Activated naive CD8-positive, alpha-beta T cell treated with anti-CD3 and anti-CD28 coated beads, Interleukin-2, amount 10 ng/mL, durations not matched to agents 7 days and 5 days (primary cell): ENCODE measurements at regions not wholly inside any gene's neighbourhood (a gene's known extent, or its start where the extent isn't known, plus 50 kb on each side); places are given as distances from the start of the nearest gene placed in this dataset.

Source experiments
- ATAC-seq: fragments of 150-1000 bp; cut with Tn5 transposase; one replicate; pipeline ENCODE4 v1.10.0; 2021; ENCODE audit warnings: low read depth, moderate library complexity
- POLR2A ChIA-PET: fragments of 350-600 bp; sonication (Branson Sonifier 250); formaldehyde crosslinking; loops from one replicate; lab custom pipeline; 2021; ENCODE audit warnings: antibody characterized with exemption; lab: Charles Lee
- DNase-seq: peaks from one replicate; pipeline ENCODE4 v3.0.0; 2021
- H3K27ac Mint-ChIP-seq: one replicate; pipeline ENCODE4 v1.8.0; 2022; ENCODE audit warnings: mild to moderate bottlenecking, mixed read lengths
- H3K27me3 Mint-ChIP-seq: one replicate; pipeline ENCODE4 v1.8.0; 2022; ENCODE audit warnings: mild to moderate bottlenecking, moderate library complexity, mixed read lengths
- H3K36me3 Mint-ChIP-seq: one replicate; pipeline ENCODE4 v1.8.0; 2021; ENCODE audit warnings: mild to moderate bottlenecking, mixed read lengths
- H3K4me1 Mint-ChIP-seq: one replicate; pipeline ENCODE4 v1.8.0; 2021; ENCODE audit warnings: mixed read lengths
- H3K4me3 Mint-ChIP-seq: one replicate; pipeline ENCODE4 v1.8.0; 2022; ENCODE audit warnings: mild to moderate bottlenecking, moderate library complexity, mixed read lengths
- H3K9me3 Mint-ChIP-seq: one replicate; pipeline ENCODE4 v1.8.0; 2021; ENCODE audit warnings: mixed read lengths

GRCh38 chr1:90650401-90650800 is 66.7 kb downstream of the BARHL2 start:
- no peak overlapping the region for H3K27ac Mint-ChIP-seq
- peaks cover 3% of the 10 kb centered on the region for H3K27me3 Mint-ChIP-seq
- DNase-seq, result no peak
- POLR2A ChIA-PET, result no interaction called here
- H3K36me3 Mint-ChIP-seq, result no peaks in the 10 kb centered on the region
- ATAC-seq, result no peak
- no peaks in the 10 kb centered on the region for H3K4me1 Mint-ChIP-seq
- H3K4me3 Mint-ChIP-seq, result no peak overlapping the region
- H3K9me3 Mint-ChIP-seq, result peaks cover 4% of the 10 kb centered on the region

- H3K36me3 Mint-ChIP-seq, result no peaks in the 10 kb centered on the region
- no peaks in the 10 kb centered on the region for H3K9me3 Mint-ChIP-seq
- POLR2A ChIA-PET, result no interaction called here
- no peak overlapping the region for H3K27ac Mint-ChIP-seq
- no peak for DNase-seq
- no peak for ATAC-seq
- no peak overlapping the region for H3K4me3 Mint-ChIP-seq
- peaks cover 3% of the 10 kb centered on the region for H3K27me3 Mint-ChIP-seq
- H3K4me1 Mint-ChIP-seq, result no peaks in the 10 kb centered on the region
Observed at GRCh38 chr1:90640325-90640724, 76.8 kb downstream of the BARHL2 start.

- H3K4me3 Mint-ChIP-seq, result no peak overlapping the region
- ATAC-seq, result no peak
- H3K4me1 Mint-ChIP-seq, result no peaks in the 10 kb centered on the region
- no peaks in the 10 kb centered on the region for H3K27me3 Mint-ChIP-seq
- no peaks in the 10 kb centered on the region for H3K36me3 Mint-ChIP-seq
- POLR2A ChIA-PET, result no interaction called here
- H3K27ac Mint-ChIP-seq, result no peak overlapping the region
- H3K9me3 Mint-ChIP-seq, result peaks cover 2% of the 10 kb centered on the region
- no peak for DNase-seq
Observed at GRCh38 chr1:90622666-90623065, 94.4 kb downstream of the BARHL2 start.

GRCh38 chr1:90621986-90622385 is 95.1 kb downstream of the BARHL2 start:
- ATAC-seq (no peak), DNase-seq (no peak)
- Mint-ChIP-seq H3K36me3 (no peaks in the 10 kb centered on the region), H3K4me1 (no peaks in the 10 kb centered on the region), H3K27me3 (no peaks in the 10 kb centered on the region), H3K9me3 (peaks cover 2% of the 10 kb centered on the region), H3K27ac (no peak overlapping the region), H3K4me3 (no peak overlapping the region)
- POLR2A ChIA-PET, result no interaction called here

GRCh38 chr1:90616395-90616794 is 100.7 kb downstream of the BARHL2 start:
- Mint-ChIP-seq H3K4me3 (no peak overlapping the region), H3K4me1 (no peaks in the 10 kb centered on the region), H3K27me3 (peaks cover 3% of the 10 kb centered on the region), H3K9me3 (peaks cover 2% of the 10 kb centered on the region), H3K36me3 (no peaks in the 10 kb centered on the region), H3K27ac (no peak overlapping the region)
- POLR2A ChIA-PET, result no interaction called here
- no peak for ATAC-seq
- no peak for DNase-seq

GRCh38 chr1:90614872-90615271 is 102.2 kb downstream of the BARHL2 start:
- POLR2A ChIA-PET, result no interaction called here
- peaks cover 2% of the 10 kb centered on the region for H3K9me3 Mint-ChIP-seq
- H3K36me3 Mint-ChIP-seq, result no peaks in the 10 kb centered on the region
- DNase-seq, result no peak
- no peaks in the 10 kb centered on the region for H3K4me1 Mint-ChIP-seq
- H3K27me3 Mint-ChIP-seq, result peaks cover 3% of the 10 kb centered on the region
- no peak overlapping the region for H3K27ac Mint-ChIP-seq
- no peak for ATAC-seq
- no peak overlapping the region for H3K4me3 Mint-ChIP-seq

- Mint-ChIP-seq H3K27me3 (peaks cover 3% of the 10 kb centered on the region), H3K9me3 (no peaks in the 10 kb centered on the region), H3K4me1 (no peaks in the 10 kb centered on the region), H3K27ac (no peak overlapping the region), H3K4me3 (no peak overlapping the region), H3K36me3 (no peaks in the 10 kb centered on the region)
- DNase-seq (no peak), ATAC-seq (no peak)
- POLR2A ChIA-PET, result no interaction called here
Observed at GRCh38 chr1:90613371-90613770, 103.7 kb downstream of the BARHL2 start.

- no peaks in the 10 kb centered on the region for H3K9me3 Mint-ChIP-seq
- POLR2A ChIA-PET, result no interaction called here
- no peaks in the 10 kb centered on the region for H3K36me3 Mint-ChIP-seq
- no peak overlapping the region for H3K27ac Mint-ChIP-seq
- no peaks in the 10 kb centered on the region for H3K4me1 Mint-ChIP-seq
- ATAC-seq (no peak), DNase-seq (no peak)
- peaks cover 3% of the 10 kb centered on the region for H3K27me3 Mint-ChIP-seq
- no peak overlapping the region for H3K4me3 Mint-ChIP-seq
Observed at GRCh38 chr1:90612033-90612432, 105.1 kb downstream of the BARHL2 start.

GRCh38 chr1:90607736-90608135 is 109.4 kb downstream of the BARHL2 start:
- no peak for ATAC-seq
- no peaks in the 10 kb centered on the region for H3K9me3 Mint-ChIP-seq
- POLR2A ChIA-PET, result no interaction called here

GRCh38 chr1:90605070-90605469 is 112.0 kb downstream of the BARHL2 start:
- ATAC-seq (no peak), DNase-seq (no peak)
- H3K36me3 Mint-ChIP-seq, result no peaks in the 10 kb centered on the region
- H3K4me3 Mint-ChIP-seq, result no peak overlapping the region
- no peak overlapping the region for H3K27ac Mint-ChIP-seq
- no peaks in the 10 kb centered on the region for H3K27me3 Mint-ChIP-seq
- no peaks in the 10 kb centered on the region for H3K9me3 Mint-ChIP-seq
- POLR2A ChIA-PET, result no interaction called here
- no peaks in the 10 kb centered on the region for H3K4me1 Mint-ChIP-seq

More at GRCh38 chr1:90607736-90608135, 109.4 kb downstream of the BARHL2 start:
- no peak for DNase-seq
- no peaks in the 10 kb centered on the region for H3K4me1 Mint-ChIP-seq
- H3K27ac Mint-ChIP-seq, result no peak overlapping the region
- no peak overlapping the region for H3K4me3 Mint-ChIP-seq
- no peaks in the 10 kb centered on the region for H3K27me3 Mint-ChIP-seq
- no peaks in the 10 kb centered on the region for H3K36me3 Mint-ChIP-seq

GRCh38 chr1:90593312-90593711 is 123.8 kb downstream of the BARHL2 start:
- POLR2A ChIA-PET, result no interaction called here
- Mint-ChIP-seq H3K27me3 (peaks cover 8% of the 10 kb centered on the region), H3K9me3 (peaks cover 3% of the 10 kb centered on the region), H3K4me3 (no peak overlapping the region), H3K36me3 (no peaks in the 10 kb centered on the region), H3K27ac (no peak overlapping the region), H3K4me1 (no peaks in the 10 kb centered on the region)
- ATAC-seq (no peak), DNase-seq (no peak)

- Mint-ChIP-seq H3K4me3 (no peak overlapping the region), H3K27me3 (peaks cover 4% of the 10 kb centered on the region), H3K9me3 (peaks cover 3% of the 10 kb centered on the region), H3K27ac (no peak overlapping the region), H3K4me1 (no peaks in the 10 kb centered on the region), H3K36me3 (no peaks in the 10 kb centered on the region)
- ATAC-seq, result no peak
- POLR2A ChIA-PET, result no interaction called here
- no peak for DNase-seq
Observed at GRCh38 chr1:90591970-90592356, 125.1 kb downstream of the BARHL2 start.

GRCh38 chr1:90591355-90591969 is 125.6 kb downstream of the BARHL2 start:
- POLR2A ChIA-PET, result no interaction called here
- Mint-ChIP-seq H3K27me3 (peaks cover 7% of the 10 kb centered on the region), H3K4me1 (no peaks in the 10 kb centered on the region), H3K4me3 (no peak overlapping the region), H3K27ac (no peak overlapping the region), H3K9me3 (peaks cover 3% of the 10 kb centered on the region), H3K36me3 (no peaks in the 10 kb centered on the region)
- ATAC-seq, result no peak
- no peak for DNase-seq

- Mint-ChIP-seq H3K4me3 (no peak overlapping the region), H3K9me3 (no peaks in the 10 kb centered on the region), H3K27me3 (no peaks in the 10 kb centered on the region), H3K4me1 (no peaks in the 10 kb centered on the region), H3K27ac (no peak overlapping the region), H3K36me3 (no peaks in the 10 kb centered on the region)
- ATAC-seq (no peak), DNase-seq (no peak)
- POLR2A ChIA-PET, result no interaction called here
Observed at GRCh38 chr1:90580176-90580575, 136.9 kb downstream of the BARHL2 start.
